GM23338 (cell line): ENCODE measurements at regions not wholly inside any gene's neighbourhood (a gene's known extent, or its start where the extent isn't known, plus 50 kb on each side); places are given as distances from the start of the nearest gene placed in this dataset.

Source experiments
- ATAC-seq: fragments of 200-7000 bp; cut with Tn5 transposase; 3 replicates; pipeline ENCODE4 v1.9.1; 2020
- DNase-seq: peaks from one replicate; pipeline ENCODE4 v3.0.0-alpha.2; 2015; ENCODE audit warnings: low spot score
- H2AFZ ChIP-seq: fragments of 200-600 bp; sonication (generic); 2 replicates; pipeline ENCODE4 v1.8.0; 2016; ENCODE audit warnings: antibody characterized with exemption, mild to moderate bottlenecking, moderate library complexity
- H3F3A ChIP-seq: fragments of 200-600 bp; sonication (generic); replicated peaks from 2 replicates; pipeline ENCODE4 v1.8.0; 2017; ENCODE audit warnings: antibody characterized with exemption, mixed run types, low read depth
- H3K27ac ChIP-seq: fragments of 200-600 bp; sonication (generic); 2 replicates; pipeline ENCODE4 v1.6.1; 2016; ENCODE audit warnings: low read depth
- H3K27me3 ChIP-seq: fragments of 200-600 bp; sonication (generic); 2 replicates; pipeline ENCODE4 v1.8.0; 2016; ENCODE audit warnings: mild to moderate bottlenecking, mixed run types, moderate library complexity; ENCODE audit not compliant: insufficient read depth
- H3K36me3 ChIP-seq: fragments of 200-600 bp; sonication (generic); 2 replicates; pipeline ENCODE4 v1.8.0; 2016; ENCODE audit warnings: mild to moderate bottlenecking; ENCODE audit not compliant: insufficient read depth
- H3K4me1 ChIP-seq: fragments of 200-600 bp; sonication (generic); 2 replicates; pipeline ENCODE4 v1.8.0; 2016; ENCODE audit warnings: mild to moderate bottlenecking, moderate library complexity; ENCODE audit not compliant: insufficient read depth
- H3K4me2 ChIP-seq: fragments of 200-600 bp; sonication (generic); 2 replicates; pipeline ENCODE4 v1.7.1; 2017; ENCODE audit warnings: mixed run types
- H3K4me3 ChIP-seq: fragments of 200-600 bp; sonication (generic); 2 replicates; pipeline ENCODE4 v1.6.1; 2016; ENCODE audit warnings: mixed run types
- H3K79me2 ChIP-seq: fragments of 200-600 bp; sonication (generic); replicated peaks from 2 replicates; pipeline ENCODE4 v1.8.0; 2017; ENCODE audit warnings: mild to moderate bottlenecking; ENCODE audit not compliant: insufficient read depth
- H3K9me2 ChIP-seq: fragments of 200-600 bp; sonication (generic); 2 replicates; pipeline ENCODE4 v1.8.0; 2017; ENCODE audit not compliant: insufficient read depth
- H4K20me1 ChIP-seq: fragments of 200-600 bp; sonication (generic); replicated peaks from 2 replicates; pipeline ENCODE4 v1.8.0; 2017; ENCODE audit warnings: mild to moderate bottlenecking; ENCODE audit not compliant: insufficient read depth
- H3K27ac Mint-ChIP-seq: 2 replicates; pipeline ENCODE4 v1.8.0; 2020; ENCODE audit warnings: inconsistent platforms, mild to moderate bottlenecking, moderate library complexity, mixed read lengths
- H3K27me3 Mint-ChIP-seq: 3 replicates; pipeline ENCODE4 v1.8.0; 2022; ENCODE audit warnings: low read depth, mild to moderate bottlenecking, moderate library complexity, mixed read lengths, inconsistent platforms; ENCODE audit not compliant: insufficient read depth, poor library complexity
- H3K36me3 Mint-ChIP-seq: 3 replicates; pipeline ENCODE4 v1.8.0; 2021; ENCODE audit warnings: low read depth, mild to moderate bottlenecking, inconsistent platforms, moderate library complexity, mixed read lengths
- H3K4me1 Mint-ChIP-seq: 3 replicates; pipeline ENCODE4 v1.8.0; 2020; ENCODE audit warnings: mild to moderate bottlenecking, inconsistent platforms, mixed read lengths
- H3K4me3 Mint-ChIP-seq: 3 replicates; pipeline ENCODE4 v1.8.0; 2021; ENCODE audit warnings: moderate library complexity, mild to moderate bottlenecking, inconsistent platforms, mixed read lengths
- H3K9me3 Mint-ChIP-seq: 3 replicates; pipeline ENCODE4 v1.8.0; 2020; ENCODE audit warnings: moderate library complexity, mild to moderate bottlenecking, inconsistent platforms, mixed read lengths
- CREB1 ChIP-seq: fragments of 250-450 bp; sonication (Bioruptor Pico); IDR thresholded peaks from 2 replicates; pipeline ENCODE4 v1.5.0; 2020; ENCODE audit warnings: low read depth, mild to moderate bottlenecking, moderate library complexity
- CTCF ChIP-seq, 2 experiments: fragments of 200-600 bp in 1 of 2; sonication (generic) in 1 of 2; conservative IDR thresholded peaks; 2 replicates each; pipeline versions ENCODE4 v1.5.1 to v1.6.1; 2016 to 2017; ENCODE audit warnings: antibody characterized with exemption in 2 of 2, low read depth in 2 of 2, mild to moderate bottlenecking in 2 of 2, moderate library complexity in 1 of 2
- ETS1 ChIP-seq: IDR thresholded peaks from 2 replicates; pipeline ENCODE4 v1.6.1; 2016; ENCODE audit warnings: antibody characterized with exemption
- EZH2 ChIP-seq: fragments of 200-600 bp; sonication (generic); IDR thresholded peaks from one replicate; pipeline ENCODE4 v1.8.0; 2017; ENCODE audit warnings: antibody characterized with exemption, mild to moderate bottlenecking, low read depth; ENCODE audit not compliant: unreplicated experiment
- EZH2phosphoT487 ChIP-seq: fragments of 200-600 bp; sonication (generic); IDR thresholded peaks from one replicate; pipeline ENCODE4 v1.8.1; 2018; ENCODE audit warnings: antibody characterized with exemption; ENCODE audit not compliant: unreplicated experiment
- JUNB ChIP-seq: IDR thresholded peaks from one replicate; pipeline ENCODE4 v1.6.1; 2016; ENCODE audit warnings: antibody characterized with exemption; ENCODE audit not compliant: unreplicated experiment
- NANOG ChIP-seq: IDR thresholded peaks from 2 replicates; pipeline ENCODE4 v1.6.1; 2016; ENCODE audit warnings: antibody characterized with exemption, borderline replicate concordance
- POLR2AphosphoS5 ChIP-seq: IDR thresholded peaks from 2 replicates; pipeline ENCODE4 v1.6.1; 2016; ENCODE audit warnings: antibody characterized with exemption, low read depth
- REST ChIP-seq: IDR thresholded peaks from one replicate; pipeline ENCODE4 v1.6.1; 2018; ENCODE audit warnings: antibody characterized with exemption; ENCODE audit not compliant: unreplicated experiment
- STAT1 ChIP-seq: IDR thresholded peaks from one replicate; pipeline ENCODE4 v1.6.1; 2016; ENCODE audit warnings: antibody characterized with exemption; ENCODE audit not compliant: unreplicated experiment
- ZNF114 ChIP-seq: fragments of 250-450 bp; sonication (Bioruptor Pico); IDR thresholded peaks from 2 replicates; pipeline ENCODE4 v1.5.0; 2020; ENCODE audit warnings: mild to moderate bottlenecking, moderate library complexity
- ZNF331 ChIP-seq: fragments of 250-450 bp; sonication (Bioruptor Pico); IDR thresholded peaks from 2 replicates; pipeline ENCODE4 v1.5.0; 2020; ENCODE audit warnings: low read depth, mild to moderate bottlenecking, moderate library complexity
- ZNF462 ChIP-seq: fragments of 250-450 bp; sonication (Bioruptor Pico); IDR thresholded peaks from 2 replicates; pipeline ENCODE4 v1.5.0; 2020; ENCODE audit warnings: mild to moderate bottlenecking, moderate library complexity

GRCh38 chr10:90373911-90374310 lies 483.9 kb downstream of the HTR7 start:
- Histone ChIP-seq H4K20me1 (no peaks in the 10 kb centered on the region), H2AFZ (no peak overlapping the region), H3F3A (no peaks in the 10 kb centered on the region), H3K36me3 (no peaks in the 10 kb centered on the region), H3K79me2 (no peaks in the 10 kb centered on the region), H3K27ac (no peak overlapping the region), H3K4me2 (no peak overlapping the region), H3K9me2 (peaks cover 12% of the 10 kb centered on the region; the same call in 1 of the 2 replicates), H3K4me1 (no peaks in the 10 kb centered on the region), H3K4me3 (no peak overlapping the region), H3K27me3 (no peaks in the 10 kb centered on the region)
- Mint-ChIP-seq H3K27me3 (no peaks in the 10 kb centered on the region), H3K27ac (no peak overlapping the region), H3K9me3 (no peaks in the 10 kb centered on the region), H3K4me1 (no peaks in the 10 kb centered on the region), H3K36me3 (no peaks in the 10 kb centered on the region; the same call in 1 of the 3 replicates), H3K4me3 (no peak overlapping the region)
- TF ChIP-seq JUNB (no peak), ZNF331 (no peak), ZNF114 (no peak), REST (no peak), ETS1 (no peak), CTCF (conservative IDR thresholded peaks at IDR 0.05; ENCODE audit: low read depth in 2 of 2) (no peak), POLR2AphosphoS5 (no peak), ZNF462 (CRISPR knock-in tag) (no peak), NANOG (no peak), EZH2phosphoT487 (no peak), STAT1 (no peak), CREB1 (no peak), EZH2 (no peak)
- DNase-seq (no peak), ATAC-seq (no peak)
